ENCODE measurements at regions not wholly inside any gene's neighbourhood (a gene's known extent, or its start where the extent isn't known, plus 50 kb on each side); places are given as distances from the start of the nearest gene placed in this dataset.

- TF ChIP-seq CTCF (IDR thresholded peaks at IDR 0.05) (no peak), EP300 (IDR thresholded peaks at IDR 0.05) (no peak), POLR2A (IDR thresholded peaks at IDR 0.05) (no peak), POLR2AphosphoS5 (IDR thresholded peaks at IDR 0.05) (no peak)
These were observed 606.7 kb downstream of the PSAT1 start for GRCh38 chr9:78903581-78903980.
